SK-N-SH treated with all-trans-retinoic acid at 6 μM for 48 hours (cell line): ENCODE measurements at regions not wholly inside any gene's neighbourhood (a gene's known extent, or its start where the extent isn't known, plus 50 kb on each side); places are given as distances from the start of the nearest gene placed in this dataset.

Experiments
- ATAC-seq: fragments of 200-7000 bp; cut with Tn5 transposase; 3 replicates; pipeline ENCODE4 v1.9.1; 2020; ENCODE audit warnings: mild to moderate bottlenecking, moderate library complexity
- ARNTL ChIP-seq: fragments of 450-650 bp; formaldehyde crosslinking; IDR thresholded peaks from 2 replicates; pipeline ENCODE4 v1.5.0; 2020; ENCODE audit warnings: low read depth, mild to moderate bottlenecking, moderate library complexity, borderline replicate concordance
- GLIS3 ChIP-seq: fragments of 250-450 bp; sonication (Bioruptor Pico); IDR thresholded peaks from 2 replicates; pipeline ENCODE4 v1.5.0; 2020; ENCODE audit warnings: mild to moderate bottlenecking, moderate library complexity
- ISL1 ChIP-seq: fragments of 250-450 bp; sonication (Bioruptor Pico); IDR thresholded peaks from 2 replicates; pipeline ENCODE4 v2.1.2; 2022; ENCODE audit warnings: mild to moderate bottlenecking, moderate library complexity
- OSR1 ChIP-seq: fragments of 250-450 bp; sonication (Bioruptor Pico); IDR thresholded peaks from 2 replicates; pipeline ENCODE4 v1.8.0; 2022; ENCODE audit warnings: moderate library complexity, mild to moderate bottlenecking, inconsistent platforms
- PPARA ChIP-seq: fragments of 250-450 bp; sonication (Bioruptor Pico); IDR thresholded peaks from 2 replicates; pipeline ENCODE4 v1.5.0; 2020; ENCODE audit warnings: mild to moderate bottlenecking, borderline replicate concordance
- RARB ChIP-seq: fragments of 250-450 bp; sonication (Bioruptor Pico); IDR thresholded peaks from 2 replicates; pipeline ENCODE4 v1.8.0; 2021; ENCODE audit warnings: mild to moderate bottlenecking, moderate library complexity
- TCF4 ChIP-seq: fragments of 250-450 bp; sonication (Bioruptor Pico); IDR thresholded peaks from 2 replicates; pipeline ENCODE4 v1.8.0; 2021; ENCODE audit warnings: mild to moderate bottlenecking, moderate library complexity, borderline replicate concordance
- TOX ChIP-seq: fragments of 250-450 bp; sonication (Bioruptor Pico); IDR thresholded peaks from 2 replicates; pipeline ENCODE4 v1.8.0; 2021; ENCODE audit warnings: mild to moderate bottlenecking, moderate library complexity, borderline replicate concordance
- ZC3H10 ChIP-seq: fragments of 250-450 bp; sonication (Bioruptor Pico); IDR thresholded peaks from 2 replicates; pipeline ENCODE4 v1.5.1; 2021; ENCODE audit warnings: mild to moderate bottlenecking, moderate library complexity
- ZFP3 ChIP-seq: fragments of 250-450 bp; sonication (Bioruptor Pico); IDR thresholded peaks from 2 replicates; pipeline ENCODE4 v1.5.0; 2020; ENCODE audit warnings: mild to moderate bottlenecking, moderate library complexity
- ZNF70 ChIP-seq: fragments of 450-650 bp; formaldehyde crosslinking; IDR thresholded peaks from 2 replicates; pipeline ENCODE4 v1.5.0; 2020; ENCODE audit warnings: mild to moderate bottlenecking, moderate library complexity
- ZNF8 ChIP-seq: fragments of 450-650 bp; formaldehyde crosslinking; IDR thresholded peaks from 2 replicates; pipeline ENCODE4 v1.5.0; 2020; ENCODE audit warnings: mild to moderate bottlenecking, moderate library complexity
- TF ChIP-seq, protein P1 (sequence below): fragments of 250-450 bp; sonication (Bioruptor Pico); IDR thresholded peaks from 2 replicates; pipeline ENCODE4 v1.5.1; 2020; ENCODE audit warnings: low read depth, mild to moderate bottlenecking, moderate library complexity
- TF ChIP-seq, protein P2 (sequence below): fragments of 250-450 bp; sonication (Bioruptor Pico); IDR thresholded peaks from 2 replicates; pipeline ENCODE4 v1.5.1; 2021; ENCODE audit warnings: mild to moderate bottlenecking, moderate library complexity
- TF ChIP-seq, protein P3 (sequence below): fragments of 250-450 bp; sonication (Bioruptor Pico); IDR thresholded peaks from 2 replicates; pipeline ENCODE4 v1.5.0; 2020; ENCODE audit warnings: mild to moderate bottlenecking, moderate library complexity
- TF ChIP-seq, protein P4 (sequence below): fragments of 250-450 bp; sonication (Bioruptor Pico); IDR thresholded peaks from 2 replicates; pipeline ENCODE4 v1.8.0; 2020; ENCODE audit warnings: mild to moderate bottlenecking, moderate library complexity, borderline replicate concordance
- TF ChIP-seq, protein P5 (sequence below): fragments of 250-450 bp; sonication (Bioruptor Pico); IDR thresholded peaks from 2 replicates; pipeline ENCODE4 v1.8.0; 2021; ENCODE audit warnings: low read depth, mild to moderate bottlenecking, moderate library complexity, borderline replicate concordance

DNA sequence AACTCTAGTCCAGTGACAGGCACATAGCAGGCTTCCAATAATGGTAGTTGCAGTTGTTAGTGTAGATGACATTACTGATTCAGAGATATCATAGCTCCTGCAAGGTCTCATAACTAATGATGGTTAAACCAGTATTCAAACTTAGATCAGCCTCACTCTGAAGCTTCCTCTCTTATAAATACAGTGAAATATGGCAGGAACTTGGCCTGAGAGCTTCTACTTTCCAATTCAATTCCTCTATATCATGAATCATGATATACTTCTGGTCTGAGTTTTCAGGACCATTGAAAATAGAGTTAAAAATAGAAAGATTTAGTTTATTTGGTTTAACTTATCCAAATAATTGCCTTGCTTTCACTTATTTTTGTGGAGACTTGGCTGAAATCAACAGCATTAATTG lies 167.5 kb upstream of the NOVA1 start:
- ATAC-seq = no peak
- TF ChIP-seq ZNF8 (CRISPR knock-in tag) (no peak), RARB (CRISPR knock-in tag) (no peak), ZNF70 (CRISPR knock-in tag) (no peak), ZFP3 (CRISPR knock-in tag) (no peak), ARNTL (no peak), PPARA (CRISPR knock-in tag) (no peak), TOX (CRISPR knock-in tag) (no peak), GLIS3 (no peak), TCF4 (no peak), ZC3H10 (CRISPR knock-in tag) (no peak), OSR1 (CRISPR knock-in tag) (no peak), ISL1 (CRISPR knock-in tag) (no peak)
- TF ChIP-seq, protein P1, sequence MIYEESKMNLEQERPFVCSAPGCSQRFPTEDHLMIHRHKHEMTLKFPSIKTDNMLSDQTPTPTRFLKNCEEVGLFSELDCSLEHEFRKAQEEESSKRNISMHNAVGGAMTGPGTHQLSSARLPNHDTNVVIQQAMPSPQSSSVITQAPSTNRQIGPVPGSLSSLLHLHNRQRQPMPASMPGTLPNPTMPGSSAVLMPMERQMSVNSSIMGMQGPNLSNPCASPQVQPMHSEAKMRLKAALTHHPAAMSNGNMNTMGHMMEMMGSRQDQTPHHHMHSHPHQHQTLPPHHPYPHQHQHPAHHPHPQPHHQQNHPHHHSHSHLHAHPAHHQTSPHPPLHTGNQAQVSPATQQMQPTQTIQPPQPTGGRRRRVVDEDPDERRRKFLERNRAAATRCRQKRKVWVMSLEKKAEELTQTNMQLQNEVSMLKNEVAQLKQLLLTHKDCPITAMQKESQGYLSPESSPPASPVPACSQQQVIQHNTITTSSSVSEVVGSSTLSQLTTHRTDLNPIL = no peak
- TF ChIP-seq, protein P2, sequence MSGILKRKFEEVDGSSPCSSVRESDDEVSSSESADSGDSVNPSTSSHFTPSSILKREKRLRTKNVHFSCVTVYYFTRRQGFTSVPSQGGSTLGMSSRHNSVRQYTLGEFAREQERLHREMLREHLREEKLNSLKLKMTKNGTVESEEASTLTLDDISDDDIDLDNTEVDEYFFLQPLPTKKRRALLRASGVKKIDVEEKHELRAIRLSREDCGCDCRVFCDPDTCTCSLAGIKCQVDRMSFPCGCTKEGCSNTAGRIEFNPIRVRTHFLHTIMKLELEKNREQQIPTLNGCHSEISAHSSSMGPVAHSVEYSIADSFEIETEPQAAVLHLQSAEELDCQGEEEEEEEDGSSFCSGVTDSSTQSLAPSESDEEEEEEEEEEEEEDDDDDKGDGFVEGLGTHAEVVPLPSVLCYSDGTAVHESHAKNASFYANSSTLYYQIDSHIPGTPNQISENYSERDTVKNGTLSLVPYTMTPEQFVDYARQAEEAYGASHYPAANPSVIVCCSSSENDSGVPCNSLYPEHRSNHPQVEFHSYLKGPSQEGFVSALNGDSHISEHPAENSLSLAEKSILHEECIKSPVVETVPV (CRISPR knock-in tag) = no peak
- TF ChIP-seq, protein P3, sequence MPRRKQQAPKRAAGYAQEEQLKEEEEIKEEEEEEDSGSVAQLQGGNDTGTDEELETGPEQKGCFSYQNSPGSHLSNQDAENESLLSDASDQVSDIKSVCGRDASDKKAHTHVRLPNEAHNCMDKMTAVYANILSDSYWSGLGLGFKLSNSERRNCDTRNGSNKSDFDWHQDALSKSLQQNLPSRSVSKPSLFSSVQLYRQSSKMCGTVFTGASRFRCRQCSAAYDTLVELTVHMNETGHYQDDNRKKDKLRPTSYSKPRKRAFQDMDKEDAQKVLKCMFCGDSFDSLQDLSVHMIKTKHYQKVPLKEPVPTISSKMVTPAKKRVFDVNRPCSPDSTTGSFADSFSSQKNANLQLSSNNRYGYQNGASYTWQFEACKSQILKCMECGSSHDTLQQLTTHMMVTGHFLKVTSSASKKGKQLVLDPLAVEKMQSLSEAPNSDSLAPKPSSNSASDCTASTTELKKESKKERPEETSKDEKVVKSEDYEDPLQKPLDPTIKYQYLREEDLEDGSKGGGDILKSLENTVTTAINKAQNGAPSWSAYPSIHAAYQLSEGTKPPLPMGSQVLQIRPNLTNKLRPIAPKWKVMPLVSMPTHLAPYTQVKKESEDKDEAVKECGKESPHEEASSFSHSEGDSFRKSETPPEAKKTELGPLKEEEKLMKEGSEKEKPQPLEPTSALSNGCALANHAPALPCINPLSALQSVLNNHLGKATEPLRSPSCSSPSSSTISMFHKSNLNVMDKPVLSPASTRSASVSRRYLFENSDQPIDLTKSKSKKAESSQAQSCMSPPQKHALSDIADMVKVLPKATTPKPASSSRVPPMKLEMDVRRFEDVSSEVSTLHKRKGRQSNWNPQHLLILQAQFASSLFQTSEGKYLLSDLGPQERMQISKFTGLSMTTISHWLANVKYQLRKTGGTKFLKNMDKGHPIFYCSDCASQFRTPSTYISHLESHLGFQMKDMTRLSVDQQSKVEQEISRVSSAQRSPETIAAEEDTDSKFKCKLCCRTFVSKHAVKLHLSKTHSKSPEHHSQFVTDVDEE (CRISPR knock-in tag) = no peak

DNA sequence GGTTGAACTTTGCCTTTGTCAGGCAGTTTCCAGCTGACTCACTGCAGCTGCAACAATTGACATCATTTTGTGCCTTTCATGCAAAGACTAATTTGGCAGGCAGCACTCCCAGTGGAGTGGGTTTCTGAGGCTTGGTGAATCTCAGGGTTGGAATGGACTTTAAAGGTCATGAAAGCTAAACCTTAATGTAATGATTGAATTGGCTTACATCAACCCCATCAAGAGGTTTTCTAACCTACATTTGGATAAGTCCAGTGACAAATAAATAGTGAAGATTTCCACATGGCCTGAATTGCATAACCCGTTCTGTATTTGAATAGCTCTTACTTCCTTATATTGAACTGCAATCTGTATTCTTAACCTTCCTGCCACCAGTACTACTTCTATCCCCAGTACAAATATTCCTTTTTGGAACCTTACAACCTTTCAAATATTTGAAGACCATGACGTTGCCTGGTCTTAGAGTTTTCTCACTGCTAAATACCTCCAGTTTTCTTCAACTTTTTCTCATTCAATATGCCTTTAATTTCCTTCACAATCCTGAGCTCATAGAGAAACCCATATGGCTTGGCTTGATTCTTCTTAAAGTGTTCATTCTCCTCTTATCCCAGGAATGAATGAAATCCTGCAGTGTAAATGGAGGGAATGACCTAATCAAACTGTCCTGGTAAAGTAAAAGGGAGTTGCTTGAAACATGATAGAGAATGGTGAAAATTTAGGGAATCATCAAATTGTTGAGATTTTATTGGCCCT lies 168.1 kb upstream of the NOVA1 start:
- no peak for ATAC-seq

More for the DNA sequence above, 168.1 kb upstream of the NOVA1 start:
- TF ChIP-seq, protein P4, sequence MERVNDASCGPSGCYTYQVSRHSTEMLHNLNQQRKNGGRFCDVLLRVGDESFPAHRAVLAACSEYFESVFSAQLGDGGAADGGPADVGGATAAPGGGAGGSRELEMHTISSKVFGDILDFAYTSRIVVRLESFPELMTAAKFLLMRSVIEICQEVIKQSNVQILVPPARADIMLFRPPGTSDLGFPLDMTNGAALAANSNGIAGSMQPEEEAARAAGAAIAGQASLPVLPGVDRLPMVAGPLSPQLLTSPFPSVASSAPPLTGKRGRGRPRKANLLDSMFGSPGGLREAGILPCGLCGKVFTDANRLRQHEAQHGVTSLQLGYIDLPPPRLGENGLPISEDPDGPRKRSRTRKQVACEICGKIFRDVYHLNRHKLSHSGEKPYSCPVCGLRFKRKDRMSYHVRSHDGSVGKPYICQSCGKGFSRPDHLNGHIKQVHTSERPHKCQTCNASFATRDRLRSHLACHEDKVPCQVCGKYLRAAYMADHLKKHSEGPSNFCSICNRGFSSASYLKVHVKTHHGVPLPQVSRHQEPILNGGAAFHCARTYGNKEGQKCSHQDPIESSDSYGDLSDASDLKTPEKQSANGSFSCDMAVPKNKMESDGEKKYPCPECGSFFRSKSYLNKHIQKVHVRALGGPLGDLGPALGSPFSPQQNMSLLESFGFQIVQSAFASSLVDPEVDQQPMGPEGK (CRISPR knock-in tag) = no peak
- TF ChIP-seq, protein P3 (CRISPR knock-in tag) = no peak
- TF ChIP-seq ZNF8 (CRISPR knock-in tag) (no peak), TCF4 (no peak), TOX (CRISPR knock-in tag) (no peak)
- TF ChIP-seq, protein P5, sequence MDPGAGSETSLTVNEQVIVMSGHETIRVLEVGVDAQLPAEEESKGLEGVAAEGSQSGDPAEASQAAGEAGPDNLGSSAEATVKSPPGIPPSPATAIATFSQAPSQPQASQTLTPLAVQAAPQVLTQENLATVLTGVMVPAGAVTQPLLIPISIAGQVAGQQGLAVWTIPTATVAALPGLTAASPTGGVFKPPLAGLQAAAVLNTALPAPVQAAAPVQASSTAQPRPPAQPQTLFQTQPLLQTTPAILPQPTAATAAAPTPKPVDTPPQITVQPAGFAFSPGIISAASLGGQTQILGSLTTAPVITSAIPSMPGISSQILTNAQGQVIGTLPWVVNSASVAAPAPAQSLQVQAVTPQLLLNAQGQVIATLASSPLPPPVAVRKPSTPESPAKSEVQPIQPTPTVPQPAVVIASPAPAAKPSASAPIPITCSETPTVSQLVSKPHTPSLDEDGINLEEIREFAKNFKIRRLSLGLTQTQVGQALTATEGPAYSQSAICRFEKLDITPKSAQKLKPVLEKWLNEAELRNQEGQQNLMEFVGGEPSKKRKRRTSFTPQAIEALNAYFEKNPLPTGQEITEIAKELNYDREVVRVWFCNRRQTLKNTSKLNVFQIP (CRISPR knock-in tag) = no peak
